MCF 10A (cell line): ENCODE measurements at regions not wholly inside any gene's neighbourhood (a gene's known extent, or its start where the extent isn't known, plus 50 kb on each side); places are given as distances from the start of the nearest gene placed in this dataset.

Experiments
- BruUV-seq: library from RNA; stranded (reverse); fragments of 400-500 nt; replicated peaks from 2 replicates; lab custom pipeline; 2021; lab: Mats Ljungman, UMichigan
- CTCF ChIA-PET: fragments of 300-600 bp; sonication (Branson Sonifier 250); formaldehyde crosslinking; extraction: SDS; loops from one replicate; lab custom pipeline; 2021; ENCODE audit warnings: antibody characterized with exemption, inconsistent platforms; lab: Yijun Ruan, JAX
- POLR2A ChIA-PET: fragments of 300-600, 350-650 bp; sonication (Branson Sonifier 250); formaldehyde crosslinking; extraction: SDS; loops from one replicate; lab custom pipeline; 2020; ENCODE audit warnings: antibody characterized with exemption, inconsistent platforms; lab: Yijun Ruan, JAX
- DNase-seq: peaks from one replicate; pipeline ENCODE4 v3.0.0-alpha.2; 2018; ENCODE audit not compliant: unreplicated experiment
- H3K27ac Mint-ChIP-seq: one replicate; pipeline ENCODE4 v1.8.0; 2022; ENCODE audit warnings: mild to moderate bottlenecking, low read depth, mixed read lengths; ENCODE audit not compliant: unreplicated experiment
- H3K27me3 Mint-ChIP-seq: one replicate; pipeline ENCODE4 v1.8.0; 2022; ENCODE audit warnings: mixed read lengths; ENCODE audit not compliant: insufficient read depth, unreplicated experiment
- H3K36me3 Mint-ChIP-seq: one replicate; pipeline ENCODE4 v1.8.0; 2022; ENCODE audit warnings: mild to moderate bottlenecking, moderate library complexity, mixed read lengths; ENCODE audit not compliant: insufficient read depth, unreplicated experiment
- H3K4me1 Mint-ChIP-seq: one replicate; pipeline ENCODE4 v1.8.0; 2022; ENCODE audit warnings: mixed read lengths; ENCODE audit not compliant: insufficient read depth, unreplicated experiment
- H3K4me3 Mint-ChIP-seq: one replicate; pipeline ENCODE4 v1.8.0; 2022; ENCODE audit warnings: mild to moderate bottlenecking, moderate library complexity, mixed read lengths; ENCODE audit not compliant: unreplicated experiment
- H3K9me3 Mint-ChIP-seq: one replicate; pipeline ENCODE4 v1.8.0; 2022; ENCODE audit warnings: mixed read lengths; ENCODE audit not compliant: unreplicated experiment
- intact Hi-C: fragments of 100-400 bp; cut with micrococcal nuclease; formaldehyde crosslinking; loops from 2 replicates; pipeline ENCODE4 v1.14.1; 2022
- TF ChIP-seq, protein P1 (sequence below): fragments of 200-600 bp; IDR thresholded peaks from one replicate; pipeline ENCODE4 v1.8.0; 2022; ENCODE audit warnings: antibody characterized with exemption, mild to moderate bottlenecking; ENCODE audit not compliant: unreplicated experiment

DNA sequence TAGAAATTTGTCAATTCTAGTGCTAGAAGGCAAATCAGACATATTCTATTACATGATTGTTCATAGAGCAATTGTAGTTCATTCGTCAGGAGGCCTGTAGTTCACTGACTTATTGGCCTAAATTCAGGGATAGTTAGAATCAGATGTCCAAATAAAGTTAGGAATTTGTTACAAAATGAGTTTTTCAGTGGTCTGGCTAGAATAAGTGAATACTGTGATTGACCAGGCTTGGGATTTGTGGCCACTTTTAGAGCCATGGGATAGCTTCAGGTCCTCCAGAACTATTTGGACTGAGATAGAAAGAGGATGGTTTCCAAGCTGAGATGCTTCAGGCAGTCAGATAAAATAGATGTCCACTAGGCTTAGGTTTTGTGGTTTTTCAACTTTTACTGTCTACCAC, 199.1 kb upstream of the MPDZ start:
- no peak overlapping the region for H3K27ac Mint-ChIP-seq
- intact Hi-C loops = no loop called here
- POLR2A ChIA-PET = interaction anchor here (0.6 kb wide), 1 partner anchor 12 kb away, joined by 3 read pairs; no protein-coding TSS in a partner anchor

GRCh38 chr9:13478160-13478559, 198.7 kb upstream of the MPDZ start:
- ChIA-PET CTCF (interaction anchor here (0.7 to 1.9 kb wide), 3 partner anchors 120 to 875 kb away, joined by 3 to 4 read pairs (median 3); no protein-coding TSS in a partner anchor), POLR2A (interaction anchor here (0.6 kb wide), 1 partner anchor 12 kb away, joined by 3 read pairs; no protein-coding TSS in a partner anchor)
- H3K9me3 Mint-ChIP-seq = peaks cover 28% of the 10 kb centered on the region
- H3K4me3 Mint-ChIP-seq = no peak overlapping the region
- H3K27me3 Mint-ChIP-seq = no peaks in the 10 kb centered on the region
- H3K36me3 Mint-ChIP-seq = no peaks in the 10 kb centered on the region
- DNase-seq = no peak
- BruUV-seq = no TSS peak
- H3K4me1 Mint-ChIP-seq = peaks cover 5% of the 10 kb centered on the region
- TF ChIP-seq, protein P1, sequence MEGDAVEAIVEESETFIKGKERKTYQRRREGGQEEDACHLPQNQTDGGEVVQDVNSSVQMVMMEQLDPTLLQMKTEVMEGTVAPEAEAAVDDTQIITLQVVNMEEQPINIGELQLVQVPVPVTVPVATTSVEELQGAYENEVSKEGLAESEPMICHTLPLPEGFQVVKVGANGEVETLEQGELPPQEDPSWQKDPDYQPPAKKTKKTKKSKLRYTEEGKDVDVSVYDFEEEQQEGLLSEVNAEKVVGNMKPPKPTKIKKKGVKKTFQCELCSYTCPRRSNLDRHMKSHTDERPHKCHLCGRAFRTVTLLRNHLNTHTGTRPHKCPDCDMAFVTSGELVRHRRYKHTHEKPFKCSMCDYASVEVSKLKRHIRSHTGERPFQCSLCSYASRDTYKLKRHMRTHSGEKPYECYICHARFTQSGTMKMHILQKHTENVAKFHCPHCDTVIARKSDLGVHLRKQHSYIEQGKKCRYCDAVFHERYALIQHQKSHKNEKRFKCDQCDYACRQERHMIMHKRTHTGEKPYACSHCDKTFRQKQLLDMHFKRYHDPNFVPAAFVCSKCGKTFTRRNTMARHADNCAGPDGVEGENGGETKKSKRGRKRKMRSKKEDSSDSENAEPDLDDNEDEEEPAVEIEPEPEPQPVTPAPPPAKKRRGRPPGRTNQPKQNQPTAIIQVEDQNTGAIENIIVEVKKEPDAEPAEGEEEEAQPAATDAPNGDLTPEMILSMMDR = no peak
- H3K27ac Mint-ChIP-seq = no peak overlapping the region
- intact Hi-C loops = no loop called here

More for the DNA sequence above, 199.1 kb upstream of the MPDZ start:
- Mint-ChIP-seq H3K4me3 (no peak overlapping the region), H3K4me1 (peaks cover 9% of the 10 kb centered on the region), H3K36me3 (no peaks in the 10 kb centered on the region), H3K27me3 (no peaks in the 10 kb centered on the region), H3K9me3 (peaks cover 30% of the 10 kb centered on the region)
- no TSS peak for BruUV-seq
- DNase-seq = no peak
- CTCF ChIA-PET = interaction anchor here (0.9 to 1.9 kb wide), 2 partner anchors 444 to 874 kb away, joined by 3 to 4 read pairs; no protein-coding TSS in a partner anchor
- TF ChIP-seq, protein P1 = no peak

DNA sequence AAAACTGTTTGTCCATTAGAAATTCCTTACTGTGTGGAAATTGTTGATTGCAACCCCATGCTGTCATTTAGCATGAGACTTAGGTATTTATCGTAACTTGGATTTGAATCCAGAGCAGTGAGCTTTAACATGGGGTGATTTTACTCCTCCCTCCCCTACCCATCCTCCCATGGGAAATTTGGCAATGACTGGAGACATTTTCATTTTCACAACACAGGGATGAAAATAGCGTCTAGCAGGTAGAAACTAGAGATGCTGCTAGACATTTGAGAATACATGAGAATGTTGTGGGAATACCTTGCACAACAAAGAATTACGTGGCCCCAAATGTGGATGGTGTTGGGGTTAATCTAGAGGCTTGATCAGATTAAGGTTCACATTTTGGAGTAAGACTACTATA, 191.3 kb upstream of the MPDZ start:
- BruUV-seq = no TSS peak
- CTCF ChIA-PET = interaction anchor here (0.6 to 1.0 kb wide), 3 partner anchors 20 to 882 kb away, joined by 3 to 4 read pairs (median 3); no protein-coding TSS in a partner anchor
- Mint-ChIP-seq H3K27ac (no peak overlapping the region), H3K9me3 (peaks cover 17% of the 10 kb centered on the region), H3K4me3 (no peak overlapping the region), H3K27me3 (no peaks in the 10 kb centered on the region), H3K36me3 (no peaks in the 10 kb centered on the region), H3K4me1 (no peaks in the 10 kb centered on the region)
- POLR2A ChIA-PET = interaction anchor here (0.7 kb wide), 1 partner anchor 25 kb away, joined by 4 read pairs; no protein-coding TSS in a partner anchor
- intact Hi-C loops = no loop called here
- TF ChIP-seq, protein P1 = no peak
- DNase-seq = no peak

DNA sequence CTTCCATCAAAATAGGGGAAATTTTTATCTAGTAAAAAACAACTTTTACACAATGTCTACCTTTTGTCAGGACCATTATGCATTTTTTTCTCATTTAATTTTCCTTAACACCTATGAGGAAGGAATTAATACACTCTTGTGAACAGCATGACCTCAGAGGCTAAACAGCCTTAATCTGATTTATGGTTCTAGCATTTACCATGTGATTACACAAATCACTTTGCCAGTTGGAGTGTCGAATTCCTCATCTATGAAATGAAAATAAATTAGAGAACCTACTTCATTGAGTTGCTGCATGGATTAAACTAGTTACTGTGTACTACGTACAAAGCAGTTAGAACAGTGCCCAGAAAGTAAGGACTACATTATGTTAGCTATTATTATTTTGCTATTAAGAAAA, 187.7 kb upstream of the MPDZ start:
- DNase-seq = no peak
- Mint-ChIP-seq H3K4me1 (no peaks in the 10 kb centered on the region), H3K27ac (no peak overlapping the region), H3K9me3 (no peaks in the 10 kb centered on the region), H3K36me3 (no peaks in the 10 kb centered on the region), H3K4me3 (no peak overlapping the region), H3K27me3 (no peaks in the 10 kb centered on the region)
- POLR2A ChIA-PET = interaction anchor here (0.6 kb wide), 1 partner anchor 27 kb away, joined by 3 read pairs; no protein-coding TSS in a partner anchor
- TF ChIP-seq, protein P1 = no peak
- CTCF ChIA-PET = no interaction called here
- intact Hi-C loops = no loop called here
- no TSS peak for BruUV-seq
